Uterus (tissue), 3 donors: ENCODE measurements at regions not wholly inside any gene's neighbourhood (a gene's known extent, or its start where the extent isn't known, plus 50 kb on each side); places are given as distances from the start of the nearest gene placed in this dataset.

Experiments
- DNase-seq, 2 donors: peaks; one replicate each; pipeline ENCODE4 v3.0.0-alpha.2; 2019 to 2020
- H3K27ac ChIP-seq, 2 donors: fragments of 200-600 bp; sonication (generic); 1 replicate in 1 of 2; 2 replicates in 1 of 2; pipeline ENCODE4 v1.5.1; 2016 to 2018
- H3K27me3 ChIP-seq, 2 donors: fragments of 200-600 bp; sonication (generic); one replicate each; pipeline ENCODE4 v1.5.1; 2018 to 2019; ENCODE audit warnings: control low read depth in 1 of 2
- H3K36me3 ChIP-seq, 2 donors: fragments of 200-600 bp; sonication (generic); one replicate each; pipeline ENCODE4 v1.5.1; 2019; ENCODE audit warnings: control low read depth in 1 of 2
- H3K4me1 ChIP-seq, 2 donors: fragments of 200-600 bp; sonication (generic); one replicate each; pipeline ENCODE4 v1.5.1; 2018 to 2019; ENCODE audit warnings: control low read depth in 1 of 2
- H3K4me3 ChIP-seq, 2 donors: fragments of 200-600 bp; sonication (generic); 1 replicate in 1 of 2; 2 replicates in 1 of 2; pipeline ENCODE4 v1.5.1; 2018 to 2019; ENCODE audit warnings: mild to moderate bottlenecking in 1 of 2
- H3K9me3 ChIP-seq, 2 donors: fragments of 200-600 bp; sonication (generic); one replicate each; pipeline ENCODE4 v1.5.1; 2019; ENCODE audit warnings: control low read depth in 1 of 2
- CTCF ChIP-seq, 4 experiments: fragments of 200-600 bp in 2 of 4; fragments of 450-650 bp in 2 of 4; sonication (generic) in 2 of 4; IDR thresholded peaks; one replicate each; pipeline ENCODE4 v1.5.1; 2016 to 2019; ENCODE audit warnings: antibody characterized with exemption in 4 of 4, mild to moderate bottlenecking in 2 of 4, moderate library complexity in 1 of 4
- POLR2A ChIP-seq, 2 donors: fragments of 450-650 bp; IDR thresholded peaks; one replicate each; pipeline ENCODE4 v1.6.1; 2016; ENCODE audit warnings: antibody characterized with exemption in 2 of 2, mild to moderate bottlenecking in 1 of 2, moderate library complexity in 1 of 2
- intact Hi-C: fragments of 100-400 bp; cut with DNase I; formaldehyde crosslinking; loops from one replicate; pipeline ENCODE4 v1.15.1; 2023; ENCODE audit warnings: low total_unique reads
- donor health status: DM: yes; HTN: yes; CAD: no.

- Histone ChIP-seq H3K9me3 (no peaks in the 10 kb centered on the region), H3K4me1 (no peaks in the 10 kb centered on the region), H3K4me3 (no peak overlapping the region), H3K27ac (no peak overlapping the region), H3K36me3 (no peaks in the 10 kb centered on the region), H3K27me3 (no peaks in the 10 kb centered on the region)
- DNase-seq, result no peak
- intact Hi-C loops, result no loop called here
- no peak for TF ChIP-seq CTCF (IDR thresholded peaks at IDR 0.05)
- no peak for TF ChIP-seq POLR2A (IDR thresholded peaks at IDR 0.05)
These were observed 101.5 kb upstream of the RAB11FIP2 start for GRCh38 chr10:118148247-118148646.

GRCh38 chr10:118145256-118145655, 98.5 kb upstream of the RAB11FIP2 start:
- no peaks in the 10 kb centered on the region for H3K36me3 ChIP-seq
- H3K4me3 ChIP-seq, result no peak overlapping the region
- no peaks in the 10 kb centered on the region for H3K9me3 ChIP-seq
- no peaks in the 10 kb centered on the region for H3K27me3 ChIP-seq
- no peak for TF ChIP-seq CTCF (IDR thresholded peaks at IDR 0.05)
- TF ChIP-seq POLR2A (IDR thresholded peaks at IDR 0.05), result no peak
- intact Hi-C loops, result no loop called here
- no peak overlapping the region for H3K27ac ChIP-seq
- H3K4me1 ChIP-seq, result no peaks in the 10 kb centered on the region
- DNase-seq, result no peak

- no peak for TF ChIP-seq POLR2A (IDR thresholded peaks at IDR 0.05)
- no peak for TF ChIP-seq CTCF (IDR thresholded peaks at IDR 0.05)
- H3K9me3 ChIP-seq, result no peaks in the 10 kb centered on the region
- no peak for DNase-seq
- H3K36me3 ChIP-seq, result no peaks in the 10 kb centered on the region
- H3K27me3 ChIP-seq, result no peaks in the 10 kb centered on the region
- no peaks in the 10 kb centered on the region for H3K4me1 ChIP-seq
- no peak overlapping the region for H3K27ac ChIP-seq
- intact Hi-C loops, result no loop called here
- H3K4me3 ChIP-seq, result no peak overlapping the region
These were observed 94.7 kb upstream of the RAB11FIP2 start for GRCh38 chr10:118141471-118141870.

- no peak overlapping the region for H3K4me3 ChIP-seq
- H3K4me1 ChIP-seq, result no peaks in the 10 kb centered on the region
- TF ChIP-seq POLR2A (IDR thresholded peaks at IDR 0.05) (no peak), CTCF (IDR thresholded peaks at IDR 0.05) (no peak)
- H3K27me3 ChIP-seq, result no peaks in the 10 kb centered on the region
- intact Hi-C loops, result no loop called here
- no peak for DNase-seq
- no peak overlapping the region for H3K27ac ChIP-seq
- no peaks in the 10 kb centered on the region for H3K9me3 ChIP-seq
- no peaks in the 10 kb centered on the region for H3K36me3 ChIP-seq
These were observed 92.6 kb upstream of the RAB11FIP2 start for GRCh38 chr10:118139321-118139720.

- Histone ChIP-seq H3K9me3 (no peaks in the 10 kb centered on the region), H3K4me1 (no peaks in the 10 kb centered on the region), H3K4me3 (no peak overlapping the region), H3K36me3 (no peaks in the 10 kb centered on the region), H3K27me3 (no peaks in the 10 kb centered on the region), H3K27ac (no peak overlapping the region)
- no peak for DNase-seq
- no peak for TF ChIP-seq POLR2A (IDR thresholded peaks at IDR 0.05)
- no peak for TF ChIP-seq CTCF (IDR thresholded peaks at IDR 0.05)
- intact Hi-C loops, result no loop called here
These were observed 81.9 kb upstream of the RAB11FIP2 start for GRCh38 chr10:118128675-118129074.
